NOMO-1 (cell line): ENCODE measurements at regions not wholly inside any gene's neighbourhood (a gene's known extent, or its start where the extent isn't known, plus 50 kb on each side); places are given as distances from the start of the nearest gene placed in this dataset.

Source experiments
- DNase-seq, 2 experiments: peaks; one replicate each; lab custom pipeline; 2025; ENCODE audit not compliant: unreplicated experiment in 2 of 2; lab: John Stamatoyannopoulos, UW

DNA sequence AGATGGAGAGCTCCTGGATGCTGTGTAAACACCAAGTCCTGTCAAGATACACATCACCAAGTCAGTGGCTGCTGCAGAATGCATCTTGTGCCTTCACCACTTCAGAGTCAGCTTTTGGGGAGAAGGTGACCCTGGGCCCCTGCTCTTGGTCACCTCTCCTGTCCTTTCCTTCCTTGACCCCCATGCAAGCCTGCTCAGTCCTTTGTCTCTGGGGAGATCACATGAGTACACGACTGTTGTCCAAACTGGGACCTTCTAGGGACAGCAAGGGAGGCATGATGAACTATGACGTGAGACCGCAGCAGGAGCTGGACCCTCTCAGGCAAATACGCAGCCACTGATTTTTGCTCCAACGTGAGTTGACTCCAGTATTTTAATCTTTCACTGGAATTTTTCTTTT is 706.9 kb upstream of the ID2 start:
- no peak for DNase-seq

DNA sequence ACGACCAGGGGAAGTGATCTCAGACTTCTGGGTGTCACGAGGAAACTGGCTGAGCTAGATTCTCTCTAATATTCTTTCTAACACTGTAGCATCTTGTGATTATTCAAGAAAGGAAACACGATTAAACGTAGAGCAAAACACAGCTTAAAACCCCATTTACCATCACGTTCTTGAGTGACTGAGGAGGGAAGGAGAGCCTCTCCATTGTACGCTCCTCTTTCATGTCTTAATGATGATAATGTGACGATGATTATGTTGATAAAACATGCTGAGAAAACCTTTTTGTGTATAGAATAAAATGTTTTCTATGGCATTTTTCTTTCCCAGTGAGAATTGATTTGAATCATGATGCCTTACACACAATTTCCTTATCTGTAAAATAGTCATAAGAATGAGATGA is 705.6 kb upstream of the ID2 start:
- DNase-seq, result no peak

DNA sequence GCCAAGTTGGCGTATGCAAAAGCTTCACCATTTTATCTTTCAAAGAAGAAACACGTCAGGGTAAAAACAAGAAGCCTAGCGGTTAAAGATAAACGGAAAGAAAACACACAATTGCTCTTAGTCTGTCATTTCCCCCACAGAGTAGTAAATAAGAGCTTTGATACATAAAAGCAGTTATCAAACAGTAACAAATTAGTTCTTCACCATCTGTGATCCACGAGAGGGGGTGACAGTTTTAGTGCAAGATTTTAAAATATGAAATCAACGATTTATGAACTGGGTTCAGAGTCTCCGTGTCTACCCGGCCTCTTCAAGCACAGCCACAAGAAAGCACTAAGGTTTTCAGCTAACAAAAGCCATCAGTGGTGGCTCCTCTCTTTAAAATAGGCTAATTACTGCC is 703.9 kb upstream of the ID2 start:
- DNase-seq, result no peak

DNA sequence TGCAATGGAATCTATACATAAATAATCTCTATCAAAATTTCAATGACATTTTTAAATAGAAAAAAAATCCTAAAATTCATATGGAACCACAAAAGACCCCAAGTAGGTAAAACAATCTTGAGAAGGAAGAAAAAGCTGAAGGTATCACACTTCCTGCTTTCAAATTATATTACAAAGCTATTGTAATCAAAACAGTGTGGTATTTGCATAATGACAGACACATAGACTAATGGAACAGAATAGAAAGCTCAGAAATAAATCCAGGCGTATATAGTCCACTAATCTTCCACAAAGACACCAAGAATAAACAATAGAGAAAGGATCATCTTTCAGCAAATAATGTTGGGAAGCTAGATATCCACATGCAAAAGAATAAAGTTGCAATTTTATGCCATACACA is 699.8 kb upstream of the ID2 start:
- no peak for DNase-seq

DNA sequence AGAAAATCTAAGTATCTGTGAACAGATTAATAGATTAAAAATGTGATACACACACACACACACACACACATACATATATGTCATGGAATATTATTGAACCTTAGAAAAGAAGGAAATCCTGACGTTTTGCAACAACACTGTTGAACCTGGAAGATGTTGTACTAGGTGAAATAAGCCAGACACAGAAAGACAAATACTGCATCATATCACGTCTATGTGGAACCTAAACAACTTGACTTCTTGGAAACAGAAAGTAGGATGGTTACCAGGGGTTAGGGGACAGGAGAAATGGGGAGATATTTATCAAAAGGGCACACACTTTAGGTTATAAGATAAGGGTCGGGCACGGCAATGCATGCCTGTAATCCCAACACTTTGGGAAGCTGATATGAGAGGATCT is 698.4 kb upstream of the ID2 start:
- DNase-seq, result no peak

DNA sequence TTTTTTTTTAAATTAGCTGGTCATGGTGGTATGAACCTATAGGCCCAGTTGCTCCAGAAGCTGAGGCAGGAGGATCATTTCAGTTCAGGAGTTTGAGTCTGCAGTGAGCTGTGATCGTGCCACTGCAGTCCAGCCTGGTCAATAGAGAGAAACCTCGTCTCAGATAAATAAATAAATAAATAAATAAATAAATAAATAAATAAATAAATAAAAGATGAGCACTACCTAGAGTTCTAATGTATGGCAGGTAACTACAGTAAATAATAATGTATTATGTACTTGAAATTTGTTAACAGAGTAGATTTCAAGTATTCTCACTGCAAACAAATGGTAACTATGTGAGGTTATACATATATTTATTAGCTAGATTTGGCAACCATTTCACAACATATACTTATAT is 697.9 kb upstream of the ID2 start:
- no peak for DNase-seq

DNA sequence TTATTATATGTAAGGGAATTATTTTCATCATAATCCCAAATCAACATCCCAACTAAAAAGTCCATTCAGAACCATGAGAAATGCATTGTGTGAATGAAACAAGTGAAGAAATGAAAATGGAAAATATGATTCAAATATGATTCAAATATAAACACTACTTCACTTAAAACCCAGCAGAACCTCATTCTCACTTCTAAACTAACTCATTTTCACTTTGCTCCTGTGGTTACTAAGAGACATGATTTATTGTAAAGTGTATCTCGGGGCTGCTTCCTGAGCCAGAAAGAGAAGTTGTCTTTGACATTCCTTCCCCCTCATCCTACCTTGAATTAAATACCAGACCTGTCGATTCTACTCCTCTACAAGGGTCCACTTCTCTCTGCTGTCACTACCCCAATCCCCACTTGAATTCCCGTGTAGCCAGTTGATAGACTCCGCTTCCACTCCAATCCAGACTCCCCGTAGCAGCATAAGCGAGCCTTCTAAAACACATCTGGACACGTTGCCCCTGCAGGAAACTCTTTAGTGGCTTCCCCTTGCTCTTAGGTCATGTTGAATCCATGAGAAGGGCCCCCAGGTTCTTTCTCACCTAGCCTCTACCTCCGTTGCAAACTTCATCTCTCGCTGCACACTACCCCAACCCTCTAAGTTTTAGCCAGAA is 697.0 kb upstream of the ID2 start:
- peak in 1 of 2 experiments; percentile 62 for DNase-seq

DNA sequence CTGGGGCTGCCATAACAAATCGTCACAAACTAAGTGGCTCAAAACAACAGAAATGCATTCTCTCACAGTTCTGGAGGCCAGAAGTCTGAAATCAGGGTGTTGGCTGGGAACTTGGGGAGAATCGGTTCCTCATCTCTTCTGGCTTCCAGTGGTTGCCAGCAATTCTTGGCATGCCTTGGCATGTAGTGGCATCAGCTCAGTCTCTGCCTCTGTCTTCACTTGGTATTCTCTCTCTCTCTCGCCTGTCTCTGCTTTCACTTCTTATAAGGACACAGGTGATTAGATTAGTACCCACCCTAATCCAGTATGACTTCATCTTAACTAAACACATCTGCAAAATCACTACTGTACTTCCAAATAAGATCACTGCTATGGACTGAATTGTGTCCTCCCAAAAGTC is 695.4 kb upstream of the ID2 start:
- no peak for DNase-seq

DNA sequence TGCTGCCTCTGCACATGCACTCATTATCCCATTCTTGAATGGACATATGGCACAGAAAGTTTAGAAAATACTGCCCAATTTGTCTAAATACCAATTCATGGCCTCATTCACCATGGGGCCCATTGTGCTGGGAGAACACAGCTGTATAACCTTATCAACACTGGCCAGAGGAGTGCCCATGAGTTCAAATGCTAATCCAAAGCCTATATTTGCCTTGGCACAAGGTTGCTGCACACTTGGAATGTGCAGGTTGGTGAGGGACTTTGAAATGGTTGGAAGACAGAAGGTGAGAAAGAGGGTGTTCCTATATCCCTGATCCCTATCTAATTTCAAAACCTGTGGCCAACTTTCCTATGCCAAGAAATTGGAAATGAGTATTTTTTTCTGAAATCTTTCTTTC is 693.9 kb upstream of the ID2 start:
- no peak for DNase-seq

DNA sequence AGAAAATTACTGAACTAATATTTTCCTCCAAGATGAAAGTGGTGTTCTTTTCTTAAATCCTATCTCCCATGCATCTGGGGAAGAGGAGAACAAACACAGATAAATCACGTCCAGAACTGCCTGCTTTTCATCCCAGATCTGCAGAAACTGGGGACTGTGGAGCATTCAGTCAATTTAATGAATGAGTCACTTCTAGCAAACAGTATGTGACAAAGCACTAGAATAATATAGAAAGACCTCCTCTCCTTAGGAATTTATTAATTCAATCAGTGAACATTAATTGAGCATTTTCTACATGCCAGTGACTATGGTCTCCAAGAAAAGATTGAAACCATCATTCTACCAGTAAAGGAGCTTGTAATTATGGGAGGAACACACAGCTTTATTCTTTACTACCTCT is 693.4 kb upstream of the ID2 start:
- DNase-seq, result no peak

DNA sequence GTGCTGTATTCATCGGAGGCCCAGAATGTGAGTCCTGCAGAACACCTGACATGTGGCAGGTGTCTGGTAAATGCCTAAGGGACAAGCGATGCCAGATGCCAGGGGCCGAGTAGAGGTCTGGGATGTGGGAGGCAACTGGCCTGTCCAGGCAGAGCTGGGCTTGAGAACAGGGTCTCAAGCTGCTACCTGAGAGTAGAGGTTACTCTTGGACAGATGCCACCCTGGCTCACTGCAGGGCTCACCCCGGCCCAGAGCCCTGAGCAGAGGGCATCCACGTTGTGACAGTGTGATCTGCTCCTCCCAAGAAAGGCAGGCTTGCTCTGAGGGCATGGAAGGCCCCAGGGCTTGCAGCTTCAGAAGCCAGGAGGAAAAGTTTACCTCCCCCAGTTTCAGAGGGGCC is 692.0 kb upstream of the ID2 start:
- DNase-seq, result no peak

DNA sequence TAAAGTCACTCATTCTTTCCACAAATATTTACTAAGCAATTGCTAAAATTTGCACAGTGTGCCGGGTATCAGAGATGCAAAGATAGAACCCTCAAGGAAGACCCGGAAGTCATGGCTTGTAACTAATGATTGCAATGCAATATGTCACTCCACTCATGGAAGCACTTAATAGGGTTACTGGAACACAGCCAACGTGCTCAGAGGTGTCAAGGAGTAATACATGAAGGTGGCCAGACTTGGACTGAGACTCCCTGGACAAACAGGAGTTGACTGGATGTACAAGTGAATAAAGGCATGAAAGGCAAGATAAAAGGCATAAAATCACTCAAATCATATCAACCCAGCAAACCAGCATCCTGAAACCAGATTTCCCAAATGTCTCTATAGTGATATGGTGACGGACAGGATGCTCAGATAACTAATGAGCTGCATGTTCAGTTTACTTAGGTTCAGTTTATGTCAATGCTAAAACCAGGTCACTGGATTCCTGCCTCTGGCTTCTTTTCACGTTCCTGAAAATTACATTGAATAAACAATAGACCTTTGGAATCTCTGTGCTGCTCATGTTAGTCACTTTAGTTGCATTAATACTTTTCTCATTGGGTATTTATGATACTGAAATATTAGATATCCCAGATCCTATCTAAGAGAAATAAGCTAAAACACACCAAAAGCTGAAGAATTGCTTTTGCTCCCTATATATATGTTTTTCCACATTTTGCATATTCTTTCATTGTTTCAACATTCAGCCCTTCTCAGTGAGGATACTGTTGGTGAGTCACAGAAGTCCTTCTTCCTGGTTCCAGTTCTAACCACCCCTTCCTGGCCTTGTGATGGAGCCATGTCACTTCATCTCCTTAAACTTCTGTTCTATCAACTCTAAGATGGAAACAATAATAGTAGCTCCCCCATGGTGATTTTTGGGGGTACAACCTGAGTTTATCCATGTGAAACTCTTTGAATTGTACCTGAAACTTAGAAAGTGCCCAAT is 688.9 kb upstream of the ID2 start:
- DNase-seq, result peak in 1 of 2 experiments; percentile 1

DNA sequence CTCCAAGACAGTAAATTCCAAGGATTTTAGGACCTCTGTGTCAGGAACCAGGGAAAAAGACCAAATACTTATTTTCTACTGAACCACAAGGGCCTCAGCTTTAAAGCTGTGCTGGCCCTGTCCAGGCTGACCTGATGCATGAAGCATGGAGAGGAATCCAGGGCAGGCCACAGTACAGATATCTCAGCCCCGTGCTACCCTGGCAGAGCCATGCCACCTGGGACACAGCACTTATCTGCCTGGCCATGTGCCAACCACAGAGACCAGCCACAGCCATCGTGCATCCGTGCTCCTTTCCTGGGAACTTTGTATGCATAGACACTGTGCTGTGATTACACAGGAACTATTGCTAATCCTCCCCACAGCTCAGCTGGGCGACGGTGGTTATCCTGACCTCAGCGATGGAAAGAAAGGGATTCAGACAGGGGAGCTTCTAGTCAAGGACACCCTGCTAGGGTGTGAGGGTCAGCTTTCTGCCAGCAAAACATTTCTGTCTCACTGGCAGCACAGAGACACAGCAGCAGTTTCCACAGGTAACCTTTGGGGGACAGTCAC is 687.4 kb upstream of the ID2 start:
- no peak for DNase-seq

DNA sequence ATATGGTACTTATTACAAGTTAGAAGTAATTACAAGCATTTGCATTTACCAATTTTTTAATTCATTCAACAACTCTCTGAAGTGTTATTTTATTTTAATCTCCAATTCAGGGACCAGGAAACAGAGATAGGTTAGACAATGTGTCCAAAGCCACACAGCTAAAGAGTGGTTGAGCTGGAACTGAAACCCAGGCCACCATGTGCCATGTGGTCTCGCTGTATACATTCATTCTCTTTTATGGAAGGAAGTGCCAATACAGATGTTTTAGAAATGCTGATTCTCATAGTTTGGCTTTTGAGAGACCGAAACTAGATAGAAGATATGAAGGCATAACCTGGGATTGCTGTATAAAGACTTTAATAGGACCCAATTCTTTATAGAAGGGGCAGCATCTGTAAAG is 684.6 kb upstream of the ID2 start:
- no peak for DNase-seq

DNA sequence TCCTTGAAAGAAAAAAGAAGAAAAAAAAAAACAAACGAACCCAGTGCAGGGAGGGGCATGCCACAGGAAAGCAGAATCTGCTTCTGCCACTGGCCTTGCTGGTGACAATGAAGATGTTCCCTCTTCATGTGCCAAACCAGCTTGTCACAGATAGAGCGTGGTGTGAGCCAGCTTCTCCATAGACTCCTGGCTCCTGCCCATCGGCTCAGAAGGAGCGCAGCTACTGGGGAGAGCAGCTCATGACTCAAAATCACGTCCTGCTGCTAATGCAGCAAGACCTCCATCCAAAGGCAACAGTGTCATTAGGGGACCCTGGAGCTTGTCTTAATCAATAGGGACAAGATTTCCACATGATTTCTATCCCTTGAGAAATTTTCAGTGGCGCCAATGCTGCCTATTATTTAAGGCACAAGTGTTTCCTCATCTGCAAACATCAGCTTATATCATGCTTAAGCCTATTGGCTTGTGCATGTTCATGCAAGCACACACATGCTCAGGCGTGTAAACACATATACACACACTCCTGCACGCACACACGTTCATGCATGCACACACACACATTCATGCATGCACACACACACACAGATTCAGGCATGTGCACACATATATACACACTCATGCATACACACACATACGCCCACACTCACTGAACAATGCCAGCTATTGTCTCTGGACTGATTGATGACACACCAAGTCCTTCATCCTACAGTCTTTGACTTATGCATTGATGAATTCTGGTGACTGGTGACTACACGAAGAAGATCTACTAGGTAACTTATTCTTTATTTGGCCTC is 682.0 kb upstream of the ID2 start:
- DNase-seq, result no peak

DNA sequence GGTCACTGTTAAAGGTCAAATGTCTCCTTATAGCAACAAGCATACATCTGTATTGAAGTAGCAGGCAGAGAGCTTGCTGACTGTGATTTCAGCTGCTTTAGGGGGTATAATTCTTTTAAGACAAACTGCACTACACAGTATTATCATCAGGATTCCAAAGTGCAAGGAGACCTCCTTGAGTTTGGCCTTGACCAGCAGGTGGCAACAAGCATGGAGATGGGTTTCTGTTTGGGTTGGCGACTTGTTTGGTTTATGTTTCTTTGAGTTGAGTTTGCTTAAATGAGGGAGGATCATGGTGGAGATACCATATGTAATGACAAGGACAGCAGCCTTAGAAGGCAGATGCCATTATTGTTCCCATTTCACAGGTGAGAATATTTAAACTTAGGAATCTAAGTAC is 681.0 kb upstream of the ID2 start:
- no peak for DNase-seq

DNA sequence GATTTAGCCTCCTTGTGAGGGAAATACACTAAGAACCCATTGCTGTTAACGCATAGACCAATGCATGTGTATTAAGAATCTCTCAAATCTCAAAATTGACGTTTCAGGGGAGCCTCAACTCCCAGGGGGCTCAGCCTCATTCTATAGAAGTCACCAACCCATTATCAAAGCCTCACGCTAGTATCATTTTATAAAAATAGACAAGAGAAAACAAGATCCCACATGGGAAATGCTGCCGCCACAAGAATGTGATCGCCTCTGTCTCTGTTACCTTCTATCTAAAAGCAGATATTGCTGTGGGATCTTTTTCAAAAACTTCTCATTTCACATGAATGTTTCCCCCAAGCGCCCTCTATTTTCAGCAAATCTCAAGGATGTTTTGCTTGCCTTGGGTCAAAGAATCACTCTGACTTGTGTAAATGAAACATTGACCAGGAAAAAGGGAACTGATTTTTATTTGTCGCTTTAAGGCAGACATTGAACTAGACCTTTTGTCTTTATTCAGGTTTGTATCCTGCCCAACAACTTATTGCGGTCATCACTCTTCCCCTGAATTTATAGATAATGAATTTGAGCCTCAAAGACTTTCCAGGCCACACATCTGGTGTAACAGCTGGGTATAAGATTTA is 679.0 kb upstream of the ID2 start:
- no peak for DNase-seq

DNA sequence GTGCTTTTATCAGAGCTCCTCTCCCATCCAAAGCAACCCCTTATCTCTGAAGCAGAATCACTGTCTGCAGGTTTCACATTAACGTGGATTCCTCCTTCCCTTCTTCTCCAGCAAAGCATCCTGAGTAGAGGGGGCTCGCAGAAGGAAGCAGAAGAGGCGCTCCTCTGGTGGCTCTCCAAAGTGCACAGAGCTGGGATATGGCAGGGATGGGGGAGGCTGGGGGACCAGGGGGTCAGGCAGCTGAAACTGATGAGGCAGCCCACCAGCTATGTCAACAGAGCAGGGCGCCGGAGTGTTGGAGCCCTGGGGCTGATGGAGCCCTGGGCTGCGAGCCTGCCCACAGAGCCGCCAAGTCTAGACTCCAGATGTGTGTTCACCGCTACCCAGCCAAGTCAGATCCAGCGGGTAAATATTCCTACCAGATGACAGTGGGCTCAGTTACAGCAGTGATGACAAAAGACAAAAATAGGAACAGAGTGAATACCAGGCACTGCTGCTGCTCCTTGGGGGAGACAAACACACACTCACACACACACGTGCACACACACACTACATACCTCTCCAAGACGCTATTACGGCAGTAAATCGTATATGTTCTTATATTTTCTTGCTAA is 678.3 kb upstream of the ID2 start:
- DNase-seq, result no peak

DNA sequence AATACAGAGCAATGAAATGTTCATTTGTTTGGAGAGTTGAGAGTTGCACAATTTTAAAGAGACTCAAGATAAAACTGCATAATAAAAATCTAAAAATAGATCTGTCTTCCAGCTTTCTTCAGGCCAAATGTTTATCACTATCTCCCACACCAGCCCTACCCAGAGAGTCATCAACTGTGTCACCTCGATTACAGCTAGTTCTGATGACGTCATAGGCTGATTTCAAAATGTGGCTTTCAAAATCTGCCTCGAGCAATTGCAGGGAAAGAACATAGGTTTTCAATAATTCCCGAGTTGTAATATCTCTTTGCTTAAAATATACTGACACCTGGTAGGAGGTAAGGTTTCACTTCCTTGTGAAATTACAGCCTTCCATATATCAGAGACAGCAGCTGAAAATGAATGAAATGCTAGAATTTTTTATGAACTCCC is 677.6 kb upstream of the ID2 start:
- peak; percentile 20 to 35 for DNase-seq

DNA sequence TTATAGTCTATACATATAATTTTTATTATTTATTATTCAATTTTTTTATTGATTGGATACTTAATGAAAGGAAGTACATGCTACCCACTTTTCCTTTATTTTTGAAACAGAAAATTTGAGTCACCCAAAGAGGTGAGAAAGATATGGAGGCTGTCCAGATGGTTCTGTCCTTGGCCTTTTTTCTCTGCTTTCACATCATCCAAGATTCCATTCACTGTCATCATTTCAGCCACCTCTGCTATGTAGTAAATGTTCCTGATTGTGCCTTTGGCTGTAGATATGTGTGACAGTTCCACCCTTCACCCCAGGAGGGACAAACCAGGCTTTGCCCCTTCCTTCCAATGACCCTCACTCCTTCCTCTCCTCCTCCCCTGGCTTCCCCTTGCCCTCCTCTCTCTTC is 675.7 kb upstream of the ID2 start:
- DNase-seq, result no peak
